K562 (cell line): ENCODE measurements at regions not wholly inside any gene's neighbourhood (a gene's known extent, or its start where the extent isn't known, plus 50 kb on each side); places are given as distances from the start of the nearest gene placed in this dataset.

Source experiments
- HNRNPUL1 ChIP-seq: fragments of 200-400 bp; formaldehyde crosslinking; IDR thresholded peaks from 2 replicates; pipeline ENCODE4 v1.6.1; 2017; ENCODE audit warnings: low read length
- L3MBTL2 ChIP-seq: fragments of 450-650 bp; IDR thresholded peaks from 2 replicates; pipeline ENCODE4 v1.6.1; 2016; ENCODE audit warnings: mild to moderate bottlenecking, moderate library complexity
- NFIC ChIP-seq: fragments of 450-650 bp; IDR thresholded peaks from 2 replicates; pipeline ENCODE4 v1.6.1; 2017; ENCODE audit warnings: mild to moderate bottlenecking, inconsistent platforms
- SMAD4 ChIP-seq: fragments of 250-450 bp; sonication (Bioruptor Pico); conservative IDR thresholded peaks from 2 replicates; pipeline ENCODE4 v1.8.0; 2021; ENCODE audit warnings: inconsistent platforms, mild to moderate bottlenecking, moderate library complexity
- SMARCB1 ChIP-seq: IDR thresholded peaks from 2 replicates; pipeline ENCODE4 v1.6.1; 2011; ENCODE audit warnings: improper control_type of control experiment, low read depth; ENCODE audit not compliant: insufficient read length
- TCF3 ChIP-seq: sonication (generic); formaldehyde crosslinking; IDR thresholded peaks from 2 replicates; pipeline ENCODE4 v1.4.0; 2020; ENCODE audit warnings: mild to moderate bottlenecking, missing genetic modification reagents
- TEAD4 ChIP-seq, 2 experiments: sonication (generic) in 1 of 2; formaldehyde crosslinking in 1 of 2; IDR thresholded peaks; 2 replicates each; pipeline versions ENCODE4 v1.6.1 to v1.8.0; 2012 to 2022; ENCODE audit warnings: borderline replicate concordance in 1 of 2, inconsistent platforms in 1 of 2, low read length in 1 of 2, mild to moderate bottlenecking in 1 of 2, missing genetic modification reagents in 1 of 2
- ZBED1 ChIP-seq: IDR thresholded peaks from 2 replicates; pipeline ENCODE4 v1.6.1; 2014
- ZC3H4 ChIP-seq: sonication (generic); formaldehyde crosslinking; IDR thresholded peaks from 2 replicates; pipeline ENCODE4 v1.9.0; 2021; ENCODE audit warnings: missing genetic modification reagents, borderline replicate concordance
- TF ChIP-seq, protein P1 (sequence below): fragments of 250-450 bp; sonication (Bioruptor Pico); IDR thresholded peaks from 2 replicates; pipeline ENCODE4 v1.4.0; 2020
- TF ChIP-seq, protein P2 (sequence below): fragments of 150-350 bp; IDR thresholded peaks from 2 replicates; pipeline ENCODE4 v1.6.1; 2014; ENCODE audit warnings: low read depth, mild to moderate bottlenecking, low read length, borderline replicate concordance
- TF ChIP-seq, protein P3 (sequence below): fragments of 450-650 bp; IDR thresholded peaks from 2 replicates; pipeline ENCODE4 v1.6.1; 2016; ENCODE audit warnings: mild to moderate bottlenecking
- TF ChIP-seq, protein P4 (sequence below): sonication (generic); formaldehyde crosslinking; IDR thresholded peaks from 2 replicates; pipeline ENCODE4 v1.8.0; 2022; ENCODE audit warnings: mild to moderate bottlenecking, low read depth, missing genetic modification reagents

DNA sequence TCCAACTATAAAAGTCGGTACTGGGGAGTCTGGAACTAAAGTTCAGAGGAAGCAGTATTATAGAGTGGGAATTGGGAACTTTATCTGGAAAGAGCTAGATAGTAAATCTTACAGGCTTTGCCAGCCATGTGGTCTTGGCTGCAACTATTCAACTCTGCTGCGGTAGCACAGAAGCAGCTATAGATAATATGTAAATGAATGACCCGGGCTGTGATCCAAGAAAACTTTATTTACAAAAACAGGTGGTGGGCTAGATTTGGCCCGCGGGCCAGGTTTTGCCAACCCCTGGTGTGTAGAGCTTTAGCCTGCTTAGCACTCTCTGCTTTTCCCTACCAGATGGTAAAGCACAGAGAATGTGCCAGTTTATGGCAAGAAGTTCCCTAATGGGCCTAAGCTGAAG lies 70.8 kb downstream of the TNP1 start (continued):
- TF ChIP-seq, protein P1, sequence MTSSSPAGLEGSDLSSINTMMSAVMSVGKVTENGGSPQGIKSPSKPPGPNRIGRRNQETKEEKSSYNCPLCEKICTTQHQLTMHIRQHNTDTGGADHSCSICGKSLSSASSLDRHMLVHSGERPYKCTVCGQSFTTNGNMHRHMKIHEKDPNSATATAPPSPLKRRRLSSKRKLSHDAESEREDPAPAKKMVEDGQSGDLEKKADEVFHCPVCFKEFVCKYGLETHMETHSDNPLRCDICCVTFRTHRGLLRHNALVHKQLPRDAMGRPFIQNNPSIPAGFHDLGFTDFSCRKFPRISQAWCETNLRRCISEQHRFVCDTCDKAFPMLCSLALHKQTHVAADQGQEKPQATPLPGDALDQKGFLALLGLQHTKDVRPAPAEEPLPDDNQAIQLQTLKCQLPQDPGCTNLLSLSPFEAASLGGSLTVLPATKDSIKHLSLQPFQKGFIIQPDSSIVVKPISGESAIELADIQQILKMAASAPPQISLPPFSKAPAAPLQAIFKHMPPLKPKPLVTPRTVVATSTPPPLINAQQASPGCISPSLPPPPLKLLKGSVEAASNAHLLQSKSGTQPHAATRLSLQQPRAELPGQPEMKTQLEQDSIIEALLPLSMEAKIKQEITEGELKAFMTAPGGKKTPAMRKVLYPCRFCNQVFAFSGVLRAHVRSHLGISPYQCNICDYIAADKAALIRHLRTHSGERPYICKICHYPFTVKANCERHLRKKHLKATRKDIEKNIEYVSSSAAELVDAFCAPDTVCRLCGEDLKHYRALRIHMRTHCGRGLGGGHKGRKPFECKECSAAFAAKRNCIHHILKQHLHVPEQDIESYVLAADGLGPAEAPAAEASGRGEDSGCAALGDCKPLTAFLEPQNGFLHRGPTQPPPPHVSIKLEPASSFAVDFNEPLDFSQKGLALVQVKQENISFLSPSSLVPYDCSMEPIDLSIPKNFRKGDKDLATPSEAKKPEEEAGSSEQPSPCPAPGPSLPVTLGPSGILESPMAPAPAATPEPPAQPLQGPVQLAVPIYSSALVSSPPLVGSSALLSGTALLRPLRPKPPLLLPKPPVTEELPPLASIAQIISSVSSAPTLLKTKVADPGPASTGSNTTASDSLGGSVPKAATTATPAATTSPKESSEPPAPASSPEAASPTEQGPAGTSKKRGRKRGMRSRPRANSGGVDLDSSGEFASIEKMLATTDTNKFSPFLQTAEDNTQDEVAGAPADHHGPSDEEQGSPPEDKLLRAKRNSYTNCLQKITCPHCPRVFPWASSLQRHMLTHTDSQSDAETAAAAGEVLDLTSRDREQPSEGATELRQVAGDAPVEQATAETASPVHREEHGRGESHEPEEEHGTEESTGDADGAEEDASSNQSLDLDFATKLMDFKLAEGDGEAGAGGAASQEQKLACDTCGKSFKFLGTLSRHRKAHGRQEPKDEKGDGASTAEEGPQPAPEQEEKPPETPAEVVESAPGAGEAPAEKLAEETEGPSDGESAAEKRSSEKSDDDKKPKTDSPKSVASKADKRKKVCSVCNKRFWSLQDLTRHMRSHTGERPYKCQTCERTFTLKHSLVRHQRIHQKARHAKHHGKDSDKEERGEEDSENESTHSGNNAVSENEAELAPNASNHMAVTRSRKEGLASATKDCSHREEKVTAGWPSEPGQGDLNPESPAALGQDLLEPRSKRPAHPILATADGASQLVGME (CRISPR knock-in tag) = no peak
- TF ChIP-seq HNRNPUL1 = no peak
- no peak for TF ChIP-seq SMARCB1
- no peak for TF ChIP-seq ZBED1
- TF ChIP-seq, protein P2, sequence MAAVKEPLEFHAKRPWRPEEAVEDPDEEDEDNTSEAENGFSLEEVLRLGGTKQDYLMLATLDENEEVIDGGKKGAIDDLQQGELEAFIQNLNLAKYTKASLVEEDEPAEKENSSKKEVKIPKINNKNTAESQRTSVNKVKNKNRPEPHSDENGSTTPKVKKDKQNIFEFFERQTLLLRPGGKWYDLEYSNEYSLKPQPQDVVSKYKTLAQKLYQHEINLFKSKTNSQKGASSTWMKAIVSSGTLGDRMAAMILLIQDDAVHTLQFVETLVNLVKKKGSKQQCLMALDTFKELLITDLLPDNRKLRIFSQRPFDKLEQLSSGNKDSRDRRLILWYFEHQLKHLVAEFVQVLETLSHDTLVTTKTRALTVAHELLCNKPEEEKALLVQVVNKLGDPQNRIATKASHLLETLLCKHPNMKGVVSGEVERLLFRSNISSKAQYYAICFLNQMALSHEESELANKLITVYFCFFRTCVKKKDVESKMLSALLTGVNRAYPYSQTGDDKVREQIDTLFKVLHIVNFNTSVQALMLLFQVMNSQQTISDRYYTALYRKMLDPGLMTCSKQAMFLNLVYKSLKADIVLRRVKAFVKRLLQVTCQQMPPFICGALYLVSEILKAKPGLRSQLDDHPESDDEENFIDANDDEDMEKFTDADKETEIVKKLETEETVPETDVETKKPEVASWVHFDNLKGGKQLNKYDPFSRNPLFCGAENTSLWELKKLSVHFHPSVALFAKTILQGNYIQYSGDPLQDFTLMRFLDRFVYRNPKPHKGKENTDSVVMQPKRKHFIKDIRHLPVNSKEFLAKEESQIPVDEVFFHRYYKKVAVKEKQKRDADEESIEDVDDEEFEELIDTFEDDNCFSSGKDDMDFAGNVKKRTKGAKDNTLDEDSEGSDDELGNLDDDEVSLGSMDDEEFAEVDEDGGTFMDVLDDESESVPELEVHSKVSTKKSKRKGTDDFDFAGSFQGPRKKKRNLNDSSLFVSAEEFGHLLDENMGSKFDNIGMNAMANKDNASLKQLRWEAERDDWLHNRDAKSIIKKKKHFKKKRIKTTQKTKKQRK = no peak
- TF ChIP-seq, protein P3, sequence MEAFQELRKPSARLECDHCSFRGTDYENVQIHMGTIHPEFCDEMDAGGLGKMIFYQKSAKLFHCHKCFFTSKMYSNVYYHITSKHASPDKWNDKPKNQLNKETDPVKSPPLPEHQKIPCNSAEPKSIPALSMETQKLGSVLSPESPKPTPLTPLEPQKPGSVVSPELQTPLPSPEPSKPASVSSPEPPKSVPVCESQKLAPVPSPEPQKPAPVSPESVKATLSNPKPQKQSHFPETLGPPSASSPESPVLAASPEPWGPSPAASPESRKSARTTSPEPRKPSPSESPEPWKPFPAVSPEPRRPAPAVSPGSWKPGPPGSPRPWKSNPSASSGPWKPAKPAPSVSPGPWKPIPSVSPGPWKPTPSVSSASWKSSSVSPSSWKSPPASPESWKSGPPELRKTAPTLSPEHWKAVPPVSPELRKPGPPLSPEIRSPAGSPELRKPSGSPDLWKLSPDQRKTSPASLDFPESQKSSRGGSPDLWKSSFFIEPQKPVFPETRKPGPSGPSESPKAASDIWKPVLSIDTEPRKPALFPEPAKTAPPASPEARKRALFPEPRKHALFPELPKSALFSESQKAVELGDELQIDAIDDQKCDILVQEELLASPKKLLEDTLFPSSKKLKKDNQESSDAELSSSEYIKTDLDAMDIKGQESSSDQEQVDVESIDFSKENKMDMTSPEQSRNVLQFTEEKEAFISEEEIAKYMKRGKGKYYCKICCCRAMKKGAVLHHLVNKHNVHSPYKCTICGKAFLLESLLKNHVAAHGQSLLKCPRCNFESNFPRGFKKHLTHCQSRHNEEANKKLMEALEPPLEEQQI = no peak
- peak; percentile 73 for TF ChIP-seq TCF3
- peak; percentile 52 for TF ChIP-seq L3MBTL2
- TF ChIP-seq SMAD4 = 0 out of 2 replicates have a peak, but pooled peaks have one; percentile 33
- peak; percentile 84 for TF ChIP-seq TEAD4 (IDR thresholded peaks at IDR 0.05; ENCODE audit: low read length)
- no peak for TF ChIP-seq TEAD4 (CRISPR knock-in tag; IDR thresholded peaks at IDR 0.05; ENCODE audit: borderline replicate concordance)
- TF ChIP-seq, protein P4, sequence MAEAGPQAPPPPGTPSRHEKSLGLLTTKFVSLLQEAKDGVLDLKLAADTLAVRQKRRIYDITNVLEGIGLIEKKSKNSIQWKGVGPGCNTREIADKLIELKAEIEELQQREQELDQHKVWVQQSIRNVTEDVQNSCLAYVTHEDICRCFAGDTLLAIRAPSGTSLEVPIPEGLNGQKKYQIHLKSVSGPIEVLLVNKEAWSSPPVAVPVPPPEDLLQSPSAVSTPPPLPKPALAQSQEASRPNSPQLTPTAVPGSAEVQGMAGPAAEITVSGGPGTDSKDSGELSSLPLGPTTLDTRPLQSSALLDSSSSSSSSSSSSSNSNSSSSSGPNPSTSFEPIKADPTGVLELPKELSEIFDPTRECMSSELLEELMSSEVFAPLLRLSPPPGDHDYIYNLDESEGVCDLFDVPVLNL (CRISPR knock-in tag) = no peak
- TF ChIP-seq NFIC = peak; percentile 81
- no peak for TF ChIP-seq ZC3H4 (CRISPR knock-in tag)
